Fibroblast of the aortic adventitia (primary cell): ENCODE measurements at regions not wholly inside any gene's neighbourhood (a gene's known extent, or its start where the extent isn't known, plus 50 kb on each side); places are given as distances from the start of the nearest gene placed in this dataset.

ENCODE experiments used
- DNase-seq: peaks from one replicate; pipeline ENCODE4 v3.0.0-alpha.2; 2010; ENCODE audit warnings: low read depth
- H3K4me3 ChIP-seq: 2 replicates; pipeline ENCODE4 v1.5.1; 2011; ENCODE audit warnings: low read depth, mild to moderate bottlenecking, control low read depth, low read length, moderate library complexity
- TF ChIP-seq, protein P1 (sequence below): IDR thresholded peaks from 2 replicates; pipeline ENCODE4 v1.5.1; 2011; ENCODE audit warnings: mild to moderate bottlenecking, low read length, control low read depth, inconsistent platforms; ENCODE audit not compliant: insufficient read depth

DNA sequence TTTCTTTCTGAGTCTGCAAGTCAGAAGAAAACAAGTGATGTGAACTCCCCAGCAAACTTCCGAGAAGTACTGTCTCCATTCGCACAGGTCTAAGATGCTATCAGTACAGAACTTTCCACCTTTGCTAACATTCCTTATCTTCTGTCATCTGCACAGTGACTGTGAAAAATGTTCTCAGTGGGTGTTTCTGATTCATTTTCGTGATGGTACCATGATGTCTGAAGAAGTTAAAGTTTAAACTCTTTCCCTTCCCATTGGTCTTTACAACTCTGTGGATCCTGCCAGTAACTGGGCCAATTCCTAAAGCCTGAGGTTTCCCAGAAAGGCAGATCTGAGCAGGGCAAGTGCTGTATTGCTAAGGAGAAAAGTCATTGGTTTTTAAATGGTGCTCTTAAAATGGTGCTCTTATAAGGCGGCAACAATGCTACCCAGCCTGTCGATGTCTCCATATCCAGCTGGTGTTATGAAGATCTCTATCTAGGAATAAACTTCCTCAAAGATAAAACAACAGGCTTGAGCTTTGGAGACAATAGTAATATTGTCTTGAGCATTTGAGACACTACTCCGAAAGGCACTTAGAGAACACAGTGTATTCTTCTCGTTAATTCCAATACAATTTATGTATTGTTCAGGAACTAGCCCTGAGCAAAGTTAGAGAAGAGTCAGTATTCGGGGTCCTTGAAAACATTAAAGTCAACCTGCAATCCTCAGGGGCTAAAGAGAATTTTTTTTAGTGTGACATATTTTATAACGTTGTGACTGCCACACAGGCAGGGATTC lies 232.3 kb downstream of the OSR1 start:
- no peak overlapping the region for H3K4me3 ChIP-seq
- TF ChIP-seq, protein P1, sequence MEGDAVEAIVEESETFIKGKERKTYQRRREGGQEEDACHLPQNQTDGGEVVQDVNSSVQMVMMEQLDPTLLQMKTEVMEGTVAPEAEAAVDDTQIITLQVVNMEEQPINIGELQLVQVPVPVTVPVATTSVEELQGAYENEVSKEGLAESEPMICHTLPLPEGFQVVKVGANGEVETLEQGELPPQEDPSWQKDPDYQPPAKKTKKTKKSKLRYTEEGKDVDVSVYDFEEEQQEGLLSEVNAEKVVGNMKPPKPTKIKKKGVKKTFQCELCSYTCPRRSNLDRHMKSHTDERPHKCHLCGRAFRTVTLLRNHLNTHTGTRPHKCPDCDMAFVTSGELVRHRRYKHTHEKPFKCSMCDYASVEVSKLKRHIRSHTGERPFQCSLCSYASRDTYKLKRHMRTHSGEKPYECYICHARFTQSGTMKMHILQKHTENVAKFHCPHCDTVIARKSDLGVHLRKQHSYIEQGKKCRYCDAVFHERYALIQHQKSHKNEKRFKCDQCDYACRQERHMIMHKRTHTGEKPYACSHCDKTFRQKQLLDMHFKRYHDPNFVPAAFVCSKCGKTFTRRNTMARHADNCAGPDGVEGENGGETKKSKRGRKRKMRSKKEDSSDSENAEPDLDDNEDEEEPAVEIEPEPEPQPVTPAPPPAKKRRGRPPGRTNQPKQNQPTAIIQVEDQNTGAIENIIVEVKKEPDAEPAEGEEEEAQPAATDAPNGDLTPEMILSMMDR = no peak
- DNase-seq = no peak

DNA sequence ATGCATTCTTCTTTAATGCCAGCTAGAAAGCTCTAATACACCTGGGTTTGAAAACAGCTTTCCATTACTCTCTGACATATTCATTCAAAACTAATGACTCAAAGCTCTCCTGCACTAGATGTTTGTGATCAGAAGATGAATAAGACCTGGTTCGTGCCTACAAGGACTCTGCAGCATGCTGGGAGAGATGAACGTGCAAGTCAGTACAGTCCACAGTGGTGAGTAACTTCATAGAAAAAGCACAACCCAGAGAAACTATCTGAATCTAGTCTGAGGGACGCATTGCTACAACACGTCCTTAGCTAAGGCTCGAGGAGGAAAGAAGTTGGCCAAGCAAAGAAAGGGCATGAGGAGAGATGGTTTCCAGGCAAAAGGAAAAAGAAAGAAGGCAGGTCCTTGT lies 234.3 kb downstream of the OSR1 start:
- TF ChIP-seq, protein P1 = no peak
- H3K4me3 ChIP-seq = no peak overlapping the region
- peak; percentile 81 for DNase-seq

DNA sequence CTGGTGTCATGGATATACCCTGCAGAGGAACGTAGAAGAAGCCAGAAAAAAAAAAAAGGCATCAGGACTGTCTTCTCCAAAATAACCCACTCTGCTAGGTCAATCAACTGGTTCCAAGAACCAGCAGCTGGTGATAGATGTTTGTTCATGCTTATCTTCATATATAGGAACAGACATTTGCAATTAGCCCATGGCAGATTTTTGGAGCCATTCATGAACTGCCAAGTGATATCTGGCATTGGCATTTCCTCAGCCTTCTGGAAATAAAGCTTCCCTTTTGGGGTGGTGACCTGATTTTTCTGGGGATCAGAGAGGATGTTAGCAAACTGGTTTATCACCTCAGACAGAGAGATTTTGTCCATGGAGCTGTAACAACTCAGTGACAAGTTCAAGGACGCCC lies 234.9 kb downstream of the OSR1 start:
- DNase-seq = no peak
- no peak overlapping the region for H3K4me3 ChIP-seq
- TF ChIP-seq, protein P1 = no peak

DNA sequence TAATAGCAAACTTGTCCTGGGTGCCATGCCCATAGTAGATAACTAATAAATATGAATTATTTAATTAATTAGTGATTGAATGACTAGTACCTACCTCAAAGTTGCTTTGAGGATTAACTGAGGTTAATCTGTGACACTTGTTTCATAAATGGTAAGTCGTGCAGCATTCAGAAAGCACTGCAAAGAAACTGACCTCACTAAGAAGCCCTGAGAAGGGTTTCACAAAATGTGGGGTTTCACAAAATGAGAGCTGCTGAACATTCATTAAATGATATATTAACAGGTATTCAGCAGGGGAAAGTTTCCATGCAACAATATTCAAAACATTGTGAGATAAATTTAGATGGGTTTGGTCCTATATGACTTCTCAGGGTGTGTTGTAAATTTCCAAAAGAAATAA lies 236.2 kb downstream of the OSR1 start:
- TF ChIP-seq, protein P1 = no peak
- DNase-seq = no peak
- H3K4me3 ChIP-seq = no peak overlapping the region

DNA sequence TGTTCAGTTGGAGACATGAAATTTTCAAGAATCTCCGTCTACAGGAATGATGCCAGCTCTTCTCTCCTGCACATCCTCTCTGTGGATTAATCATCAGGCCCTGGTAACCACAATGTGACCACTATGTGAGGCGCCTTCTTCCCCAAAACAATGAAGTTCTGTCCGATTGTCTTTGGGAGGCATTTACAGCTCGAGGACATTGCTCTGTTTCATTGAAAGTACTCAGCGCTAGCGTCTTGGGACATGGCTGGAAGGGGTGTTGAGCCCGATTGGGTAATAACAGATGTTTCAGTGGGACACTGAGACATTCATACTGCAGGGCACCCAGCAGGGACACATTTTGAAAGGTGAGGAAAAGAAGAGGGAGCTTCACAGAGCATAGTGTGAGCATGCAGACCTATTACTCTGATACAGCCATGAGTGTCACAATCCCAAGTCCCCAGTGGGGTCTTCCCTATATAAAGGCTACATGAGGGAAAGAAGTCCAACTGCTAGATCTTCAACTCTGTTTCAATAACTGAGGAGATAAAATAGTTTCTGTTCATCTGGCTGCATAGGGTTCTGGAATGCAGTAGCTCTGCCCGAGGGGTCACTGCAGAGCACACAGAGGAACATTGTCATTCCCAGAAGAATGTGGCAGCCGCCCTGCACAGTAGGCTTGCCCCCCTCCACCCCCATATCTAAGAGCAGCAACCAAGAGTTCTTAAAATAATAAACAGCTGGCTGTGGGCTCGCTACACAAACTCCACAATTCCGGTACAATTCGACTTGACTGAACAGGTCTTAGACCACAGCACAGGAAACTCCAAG lies 237.3 kb downstream of the OSR1 start:
- peak; percentile 83 for DNase-seq
- no peak overlapping the region for H3K4me3 ChIP-seq
- TF ChIP-seq, protein P1 = no peak

DNA sequence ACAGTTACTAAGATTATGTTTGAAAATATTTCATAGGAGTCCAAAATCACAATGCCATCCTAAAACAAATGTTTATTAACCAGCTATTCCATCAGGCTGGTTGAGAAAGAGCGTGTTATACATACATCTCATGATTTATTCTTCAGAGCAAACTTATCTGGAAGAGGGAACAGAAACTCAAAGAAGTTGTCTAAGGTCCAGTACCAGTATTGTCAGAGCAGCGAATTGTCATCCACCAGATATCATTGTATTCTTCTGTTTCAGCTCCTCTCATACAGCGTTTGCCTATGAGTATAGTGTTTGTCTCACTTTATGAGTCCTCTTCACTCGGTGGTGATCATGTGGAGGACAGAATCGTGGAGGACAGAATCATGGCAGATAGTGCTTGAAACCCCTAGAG lies 238.2 kb downstream of the OSR1 start:
- DNase-seq = no peak
- H3K4me3 ChIP-seq = no peak overlapping the region
- TF ChIP-seq, protein P1 = no peak
